Calu3 (cell line): ENCODE measurements at regions not wholly inside any gene's neighbourhood (a gene's known extent, or its start where the extent isn't known, plus 50 kb on each side); places are given as distances from the start of the nearest gene placed in this dataset.
A peak's percentile ranks its signal among the peaks of the same experiment; 100 is the strongest.

Experiments used
- BruUV-seq: library from RNA; stranded (reverse); fragments of 400-500 nt; replicated peaks from 2 replicates; lab custom pipeline; 2021; lab: Mats Ljungman, UMichigan
- CTCF ChIA-PET: fragments of 300-600 bp; sonication (Branson Sonifier 250); formaldehyde crosslinking; loops from one replicate; lab custom pipeline; 2022; ENCODE audit warnings: antibody characterized with exemption; lab: Charles Lee
- DNase-seq: peaks from one replicate; pipeline ENCODE4 v3.0.0; 2022
- H3K27ac Mint-ChIP-seq: one replicate; pipeline ENCODE4 v1.8.0; 2022; ENCODE audit warnings: mixed read lengths; ENCODE audit not compliant: unreplicated experiment
- H3K27me3 Mint-ChIP-seq: one replicate; pipeline ENCODE4 v1.8.0; 2022; ENCODE audit warnings: mixed read lengths; ENCODE audit not compliant: unreplicated experiment
- H3K36me3 Mint-ChIP-seq: one replicate; pipeline ENCODE4 v1.8.0; 2022; ENCODE audit warnings: mild to moderate bottlenecking, moderate library complexity, mixed read lengths; ENCODE audit not compliant: insufficient read depth, unreplicated experiment
- H3K4me1 Mint-ChIP-seq: one replicate; pipeline ENCODE4 v1.8.0; 2022; ENCODE audit warnings: mild to moderate bottlenecking, low read depth, mixed read lengths; ENCODE audit not compliant: unreplicated experiment
- H3K4me3 Mint-ChIP-seq: one replicate; pipeline ENCODE4 v1.8.0; 2022; ENCODE audit warnings: mild to moderate bottlenecking, low read depth, moderate library complexity, mixed read lengths; ENCODE audit not compliant: unreplicated experiment
- H3K9me3 Mint-ChIP-seq: one replicate; pipeline ENCODE4 v1.8.0; 2022; ENCODE audit warnings: low read depth, mixed read lengths; ENCODE audit not compliant: unreplicated experiment
- CTCF ChIP-seq: fragments of 200-600 bp; IDR thresholded peaks from one replicate; pipeline ENCODE4 v1.8.0; 2022; ENCODE audit warnings: antibody characterized with exemption; ENCODE audit not compliant: unreplicated experiment
- intact Hi-C: fragments of 100-400 bp; cut with micrococcal nuclease; formaldehyde crosslinking; loops from one replicate; pipeline ENCODE4 v1.10.0; 2022; ENCODE audit not compliant: unreplicated experiment

- no peak overlapping the region for H3K4me3 Mint-ChIP-seq
- peaks cover 5% of the 10 kb centered on the region for H3K36me3 Mint-ChIP-seq
- no peaks in the 10 kb centered on the region for H3K9me3 Mint-ChIP-seq
- no peak overlapping the region for H3K27ac Mint-ChIP-seq
- H3K4me1 Mint-ChIP-seq, result peaks cover 48% of the 10 kb centered on the region
- no TSS peak for BruUV-seq
- no peak for DNase-seq
- H3K27me3 Mint-ChIP-seq, result no peaks in the 10 kb centered on the region
- TF ChIP-seq CTCF, result no peak
- CTCF ChIA-PET, result no interaction called here
- intact Hi-C loops, result loop anchor here (1.0 kb wide), 1 partner anchor 180 kb away; no protein-coding TSS in a partner anchor
These were observed 65.5 kb upstream of the TRIM2 start for GRCh38 chr4:153138736-153139135.

GRCh38 chr4:153140294-153140693, 63.9 kb upstream of the TRIM2 start:
- no peaks in the 10 kb centered on the region for H3K27me3 Mint-ChIP-seq
- no peaks in the 10 kb centered on the region for H3K9me3 Mint-ChIP-seq
- H3K4me1 Mint-ChIP-seq, result peaks cover 58% of the 10 kb centered on the region
- TF ChIP-seq CTCF, result no peak
- BruUV-seq, result no TSS peak
- DNase-seq, result no peak
- intact Hi-C loops, result no loop called here
- no peak overlapping the region for H3K27ac Mint-ChIP-seq
- CTCF ChIA-PET, result interaction anchor here (1.5 kb wide), 1 partner anchor 57 kb away, joined by 3 read pairs; no protein-coding TSS in a partner anchor
- H3K4me3 Mint-ChIP-seq, result no peak overlapping the region
- peaks cover 6% of the 10 kb centered on the region for H3K36me3 Mint-ChIP-seq

- intact Hi-C loops, result no loop called here
- Mint-ChIP-seq H3K36me3 (peaks cover 6% of the 10 kb centered on the region), H3K4me1 (peaks cover 55% of the 10 kb centered on the region), H3K27me3 (no peaks in the 10 kb centered on the region), H3K9me3 (no peaks in the 10 kb centered on the region), H3K4me3 (no peak overlapping the region), H3K27ac (no peak overlapping the region)
- TF ChIP-seq CTCF, result no peak
- CTCF ChIA-PET, result interaction anchor here (1.5 kb wide), 1 partner anchor 58 kb away, joined by 3 read pairs; no protein-coding TSS in a partner anchor
- no peak for DNase-seq
- BruUV-seq, result no TSS peak
These were observed 63.0 kb upstream of the TRIM2 start for GRCh38 chr4:153141238-153141637.

GRCh38 chr4:153142700-153143438, 61.4 kb upstream of the TRIM2 start:
- Mint-ChIP-seq H3K4me3 (peak overlapping the region; percentile 58), H3K4me1 (peaks cover 62% of the 10 kb centered on the region), H3K36me3 (peaks cover 6% of the 10 kb centered on the region), H3K9me3 (no peaks in the 10 kb centered on the region), H3K27ac (peak overlapping the region; percentile 95), H3K27me3 (no peaks in the 10 kb centered on the region)
- no TSS peak for BruUV-seq
- peak; percentile 75 for DNase-seq
- intact Hi-C loops, result loop anchor here (1.0 to 2.0 kb wide), 3 partner anchors 62 to 433 kb away; partner anchors contain the start of gene TRIM2
- CTCF ChIA-PET, result interaction anchor here (0.6 to 1.4 kb wide), 10 partner anchors 13 to 591 kb away, joined by 3 to 21 read pairs (median 4); partner anchors contain the start of gene TRIM2
- TF ChIP-seq CTCF, result peak; percentile 62
